D721Med (cell line): ENCODE measurements at regions not wholly inside any gene's neighbourhood (a gene's known extent, or its start where the extent isn't known, plus 50 kb on each side); places are given as distances from the start of the nearest gene placed in this dataset.
"Not testable (repeated sequence)": the region's sequence is repeated elsewhere in the genome, so short reads cannot be mapped to it uniquely, and the experiment has no call there.

Experiments used
- DNase-seq: peaks from one replicate; pipeline ENCODE4 v3.0.0; 2011; ENCODE audit warnings: low spot score; ENCODE audit not compliant: insufficient read length
- FAIRE-seq: peaks from 2 replicates; lab custom pipeline; 2011; peaks lifted over from hg19 to GRCh38; lab: Jason Lieb, UNC
- CTCF ChIP-seq: IDR thresholded peaks from 2 replicates; pipeline ENCODE4 v1.5.1; 2012; ENCODE audit warnings: mild to moderate bottlenecking, control low read depth; ENCODE audit not compliant: insufficient read depth; ENCODE audit errors: missing control alignments

DNA sequence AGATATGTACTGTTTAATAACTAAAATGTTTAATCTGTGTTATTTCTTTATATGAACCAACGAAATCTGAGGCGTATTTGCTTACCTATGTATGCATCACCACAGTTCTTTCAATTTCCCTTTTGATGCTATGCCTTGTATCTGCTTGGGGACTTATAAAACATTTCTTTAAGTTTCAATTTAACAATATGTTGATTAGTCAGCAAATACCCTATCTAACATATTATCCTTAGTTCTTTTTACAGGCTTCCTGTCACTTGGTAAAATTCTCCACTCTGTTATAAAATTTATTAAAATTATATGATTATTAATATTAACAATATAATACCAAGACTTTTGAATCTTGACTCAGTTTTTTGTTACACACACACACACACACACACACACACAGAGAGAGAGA lies 174.3 kb downstream of the CPS1 start:
- FAIRE-seq: no peak
- DNase-seq: no peak
- TF ChIP-seq CTCF: no peak

DNA sequence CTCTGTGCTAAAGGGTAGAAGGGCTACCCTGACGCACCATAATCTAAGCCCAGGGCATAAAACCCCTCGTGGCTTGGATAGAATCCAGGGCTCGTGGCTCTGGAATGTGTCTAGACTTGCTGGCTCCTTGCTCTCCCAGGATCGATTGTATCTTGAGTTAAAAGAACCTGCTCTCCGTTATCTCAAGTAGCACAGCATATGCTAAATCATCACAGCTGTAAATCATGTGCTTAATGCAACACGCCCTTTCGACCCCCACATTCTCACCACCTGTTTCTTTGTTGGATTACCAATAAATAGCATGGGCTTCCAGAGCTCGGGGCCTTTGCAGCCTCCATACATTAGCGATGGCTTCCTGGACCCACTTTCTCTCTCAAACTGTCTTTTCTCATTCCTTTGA lies 190.4 kb downstream of the CPS1 start:
- not testable (repeated sequence) for DNase-seq, FAIRE-seq

DNA sequence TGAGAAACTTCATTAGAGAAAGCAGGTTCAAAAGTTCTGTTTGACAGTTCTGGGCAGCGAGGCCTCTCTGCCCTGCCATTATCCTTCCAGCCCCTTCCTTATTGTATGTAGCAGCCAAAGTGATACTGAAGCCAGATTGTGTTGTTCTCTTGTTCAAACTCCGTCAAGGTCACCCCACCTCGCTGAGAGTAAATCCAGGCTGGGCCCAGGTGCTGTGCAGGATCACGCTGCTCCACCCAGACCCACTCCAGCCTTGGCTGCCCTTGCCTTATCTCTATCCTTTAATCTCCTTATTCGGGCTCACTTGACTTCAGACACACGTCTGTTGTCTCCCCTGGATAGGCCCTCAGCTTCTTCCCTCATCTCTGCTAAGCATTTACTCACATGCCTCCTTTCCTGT lies 196.1 kb downstream of the CPS1 start:
- FAIRE-seq: no peak

GRCh38 chr2:210753386-210753785 lies 197.0 kb downstream of the CPS1 start:
- FAIRE-seq (peak; percentile 82), DNase-seq (no peak)
- TF ChIP-seq CTCF: no peak

More for the DNA sequence above, 196.1 kb downstream of the CPS1 start:
- no peak for DNase-seq
- TF ChIP-seq CTCF: no peak

- FAIRE-seq: peak; percentile 78
- TF ChIP-seq CTCF: no peak
- DNase-seq: no peak
Observed at GRCh38 chr2:210756855-210757254, 200.5 kb downstream of the CPS1 start.

- no peak for FAIRE-seq
- DNase-seq: no peak
- TF ChIP-seq CTCF: no peak
Observed at GRCh38 chr2:210762604-210763588, 206.5 kb downstream of the CPS1 start.

GRCh38 chr2:210768329-210768910 lies 212.0 kb downstream of the CPS1 start:
- no peak for DNase-seq
- FAIRE-seq: no peak
- no peak for TF ChIP-seq CTCF
